HAP-1 (cell line): ENCODE measurements at regions not wholly inside any gene's neighbourhood (a gene's known extent, or its start where the extent isn't known, plus 50 kb on each side); places are given as distances from the start of the nearest gene placed in this dataset.

Experiments used
- DNase-seq, 2 experiments: peaks; one replicate each; pipeline ENCODE4 v3.0.0-alpha.2; 2016 to 2020; ENCODE audit warnings: low spot score in 2 of 2
- H3K27me3 ChIP-seq: fragments of 250-450 bp; sonication (Bioruptor Pico); 2 replicates; pipeline ENCODE4 v1.5.1; 2020; ENCODE audit warnings: low read depth, mild to moderate bottlenecking, moderate library complexity
- H3K36me3 ChIP-seq: fragments of 250-450 bp; sonication (Bioruptor Pico); replicated peaks from 2 replicates; pipeline ENCODE4 v1.5.1; 2020; ENCODE audit warnings: mild to moderate bottlenecking
- H3K4me1 ChIP-seq: fragments of 250-450 bp; sonication (Bioruptor Pico); 2 replicates; pipeline ENCODE4 v1.5.1; 2020; ENCODE audit warnings: mild to moderate bottlenecking
- H3K4me3 ChIP-seq: fragments of 250-450 bp; sonication (Bioruptor Pico); 2 replicates; pipeline ENCODE4 v1.5.1; 2020; ENCODE audit warnings: mild to moderate bottlenecking, moderate library complexity
- H3K9me3 ChIP-seq: fragments of 250-450 bp; sonication (Bioruptor Pico); 2 replicates; pipeline ENCODE4 v1.5.1; 2020; ENCODE audit warnings: mild to moderate bottlenecking, moderate library complexity
- in situ Hi-C: fragments of 300-500 bp; cut with MboI; formaldehyde crosslinking; loops from 3 replicates; pipeline ENCODE4 v1.14.3; 2020; ENCODE audit warnings: low sequenced_read_pairs, inconsistent platforms, mixed read lengths

DNA sequence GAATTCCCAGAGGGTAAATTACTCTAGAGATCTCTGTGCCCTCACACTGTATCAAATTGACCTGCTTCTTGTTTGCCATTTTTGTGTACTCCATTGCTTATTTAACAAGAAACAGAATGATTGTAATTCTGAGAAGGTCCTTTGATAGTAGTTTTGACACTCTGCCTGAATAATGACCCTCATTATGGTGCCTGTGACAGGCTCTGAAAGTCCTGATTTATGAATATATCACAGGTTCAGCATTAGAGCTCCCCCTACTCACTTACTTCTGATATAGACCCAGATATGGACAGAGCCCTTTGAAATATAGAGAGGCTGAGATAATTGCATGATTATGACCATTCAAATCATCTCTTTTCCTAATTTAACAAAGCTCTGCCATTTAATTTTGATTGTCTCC is 465.2 kb downstream of the MDFIC start:
- H3K36me3 ChIP-seq = no peaks in the 10 kb centered on the region
- in situ Hi-C loops = no loop called here
- no peaks in the 10 kb centered on the region; the same call in none of the 2 replicates for H3K27me3 ChIP-seq
- peak in 1 of 2 experiments; percentile 9 for DNase-seq
- no peaks in the 10 kb centered on the region for H3K9me3 ChIP-seq
- no peaks in the 10 kb centered on the region for H3K4me1 ChIP-seq
- no peak overlapping the region for H3K4me3 ChIP-seq

DNA sequence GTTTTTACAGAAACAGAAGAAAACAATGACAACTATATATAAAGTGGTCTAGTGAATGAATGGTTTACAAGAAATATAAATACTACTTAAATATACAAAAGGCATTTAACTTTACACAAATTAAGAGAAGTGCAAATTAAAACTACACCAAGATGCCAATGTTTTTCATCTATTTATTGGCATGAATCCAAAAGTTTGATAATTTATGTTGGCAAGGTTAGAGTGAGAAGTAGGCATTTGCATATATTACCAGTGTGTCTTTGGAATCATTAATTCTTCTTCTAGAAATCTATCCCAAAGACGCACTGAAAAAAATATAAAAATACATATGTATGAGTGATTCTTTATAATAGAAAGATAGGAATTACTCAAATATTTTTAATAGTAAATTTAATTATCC is 457.4 kb downstream of the MDFIC start:
- no peaks in the 10 kb centered on the region for H3K27me3 ChIP-seq
- no peaks in the 10 kb centered on the region for H3K4me1 ChIP-seq
- H3K9me3 ChIP-seq = no peaks in the 10 kb centered on the region
- no peak overlapping the region for H3K4me3 ChIP-seq
- no peak for DNase-seq
- no peaks in the 10 kb centered on the region for H3K36me3 ChIP-seq
- in situ Hi-C loops = no loop called here

DNA sequence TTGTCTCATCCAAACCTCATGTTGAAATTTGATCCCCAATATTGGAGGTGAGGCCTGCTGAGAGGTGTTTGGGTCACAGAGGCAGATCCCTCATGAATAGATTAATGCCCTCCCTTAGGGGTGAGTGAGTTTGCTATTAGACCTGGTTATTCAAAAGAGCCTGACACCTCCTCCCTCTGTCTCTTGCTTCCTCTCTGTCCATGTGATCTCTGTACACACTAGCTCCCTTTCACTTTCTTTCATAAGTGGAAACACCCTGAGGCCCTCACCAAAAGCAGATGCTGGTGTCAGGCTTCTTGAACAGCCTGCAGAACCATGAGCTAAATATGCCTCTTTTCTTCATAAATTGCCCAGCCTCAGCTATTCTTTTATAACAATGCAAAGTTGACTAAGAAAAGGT is 447.1 kb downstream of the MDFIC start:
- DNase-seq = no peak
- in situ Hi-C loops = no loop called here
- H3K4me1 ChIP-seq = no peaks in the 10 kb centered on the region
- H3K9me3 ChIP-seq = no peaks in the 10 kb centered on the region
- no peak overlapping the region for H3K4me3 ChIP-seq
- H3K36me3 ChIP-seq = no peaks in the 10 kb centered on the region
- H3K27me3 ChIP-seq = no peaks in the 10 kb centered on the region

DNA sequence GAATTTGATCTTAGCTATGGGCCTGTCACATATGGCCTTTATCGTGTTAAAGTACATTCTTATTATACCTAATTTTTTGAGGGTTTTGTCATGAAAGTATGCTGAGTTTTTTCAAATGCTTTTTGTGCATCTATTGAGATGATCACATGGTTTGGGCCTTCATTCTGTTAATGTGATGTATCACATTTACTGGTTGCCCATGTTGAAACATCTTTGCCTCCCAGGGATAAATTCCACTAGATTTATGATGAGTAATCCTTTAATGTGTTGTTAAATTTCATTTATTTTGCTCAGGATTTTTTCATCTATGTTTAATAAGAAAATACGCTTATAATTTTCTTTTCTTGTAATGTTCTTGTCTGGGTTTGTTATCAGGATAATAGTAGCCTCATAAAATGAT is 442.0 kb downstream of the MDFIC start:
- Histone ChIP-seq H3K36me3 (no peaks in the 10 kb centered on the region), H3K4me1 (no peaks in the 10 kb centered on the region), H3K4me3 (no peak overlapping the region), H3K9me3 (no peaks in the 10 kb centered on the region), H3K27me3 (no peaks in the 10 kb centered on the region)
- in situ Hi-C loops = no loop called here
- no peak for DNase-seq

DNA sequence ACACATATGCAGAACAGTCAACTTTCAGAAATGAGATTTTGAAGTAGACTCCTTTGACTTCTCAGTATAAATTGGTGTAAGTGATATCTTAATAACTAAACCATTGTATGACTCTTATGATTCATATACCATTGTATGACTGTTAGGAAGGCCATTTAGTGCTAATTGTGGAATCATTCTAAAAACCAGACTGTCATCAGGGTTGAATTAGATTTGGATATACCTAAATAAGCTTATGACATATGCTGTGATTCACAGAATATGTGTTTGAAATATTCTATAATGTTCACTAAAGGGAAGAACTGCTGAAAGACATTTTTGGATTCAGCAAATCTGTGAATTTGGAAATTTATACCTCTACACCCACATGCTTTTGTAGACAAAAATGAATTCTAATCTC is 438.1 kb downstream of the MDFIC start:
- no peak for DNase-seq
- no peaks in the 10 kb centered on the region for H3K9me3 ChIP-seq
- in situ Hi-C loops = no loop called here
- H3K27me3 ChIP-seq = no peaks in the 10 kb centered on the region
- H3K4me1 ChIP-seq = no peaks in the 10 kb centered on the region
- no peaks in the 10 kb centered on the region for H3K36me3 ChIP-seq
- no peak overlapping the region for H3K4me3 ChIP-seq

DNA sequence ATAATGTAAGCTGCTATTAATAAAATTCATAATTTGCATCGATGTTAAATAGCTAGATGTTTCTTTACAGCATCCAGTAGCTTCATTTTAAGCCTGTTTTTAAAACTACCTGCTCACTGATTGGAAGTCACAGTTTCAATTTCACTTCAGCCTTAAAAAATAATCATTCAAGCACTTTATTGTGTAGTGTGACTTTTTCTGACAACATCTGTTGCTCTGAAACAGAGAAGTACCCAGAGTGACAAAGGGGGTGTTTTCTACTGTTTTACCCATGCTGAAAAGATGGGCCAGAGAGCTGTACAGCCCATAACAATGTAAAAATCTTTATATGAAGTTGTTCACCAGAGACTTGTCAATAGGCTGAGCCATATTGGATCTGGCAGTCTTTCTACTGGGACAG is 437.2 kb downstream of the MDFIC start:
- Histone ChIP-seq H3K27me3 (no peaks in the 10 kb centered on the region), H3K4me3 (no peak overlapping the region), H3K9me3 (no peaks in the 10 kb centered on the region), H3K36me3 (no peaks in the 10 kb centered on the region), H3K4me1 (no peaks in the 10 kb centered on the region)
- DNase-seq = no peak
- in situ Hi-C loops = no loop called here

DNA sequence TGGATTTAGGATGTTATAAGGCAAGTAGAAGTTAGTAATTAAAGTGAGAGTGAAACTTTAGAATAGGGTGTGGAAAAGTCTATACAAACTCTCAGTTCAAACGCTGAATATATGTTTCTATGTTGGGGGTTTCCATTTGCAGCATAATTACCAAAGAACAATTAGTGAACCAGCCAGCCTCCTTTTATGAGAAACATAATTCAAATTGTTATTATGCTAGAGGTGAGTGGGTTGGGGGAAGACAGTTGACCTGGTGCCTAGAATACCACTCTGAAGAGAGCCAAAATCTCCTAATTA is 435.8 kb downstream of the MDFIC start:
- H3K9me3 ChIP-seq = no peaks in the 10 kb centered on the region
- DNase-seq = no peak
- in situ Hi-C loops = no loop called here
- H3K27me3 ChIP-seq = peaks cover 2% of the 10 kb centered on the region; the same call in 1 of the 2 replicates
- H3K4me3 ChIP-seq = no peak overlapping the region
- H3K36me3 ChIP-seq = no peaks in the 10 kb centered on the region
- no peaks in the 10 kb centered on the region for H3K4me1 ChIP-seq

DNA sequence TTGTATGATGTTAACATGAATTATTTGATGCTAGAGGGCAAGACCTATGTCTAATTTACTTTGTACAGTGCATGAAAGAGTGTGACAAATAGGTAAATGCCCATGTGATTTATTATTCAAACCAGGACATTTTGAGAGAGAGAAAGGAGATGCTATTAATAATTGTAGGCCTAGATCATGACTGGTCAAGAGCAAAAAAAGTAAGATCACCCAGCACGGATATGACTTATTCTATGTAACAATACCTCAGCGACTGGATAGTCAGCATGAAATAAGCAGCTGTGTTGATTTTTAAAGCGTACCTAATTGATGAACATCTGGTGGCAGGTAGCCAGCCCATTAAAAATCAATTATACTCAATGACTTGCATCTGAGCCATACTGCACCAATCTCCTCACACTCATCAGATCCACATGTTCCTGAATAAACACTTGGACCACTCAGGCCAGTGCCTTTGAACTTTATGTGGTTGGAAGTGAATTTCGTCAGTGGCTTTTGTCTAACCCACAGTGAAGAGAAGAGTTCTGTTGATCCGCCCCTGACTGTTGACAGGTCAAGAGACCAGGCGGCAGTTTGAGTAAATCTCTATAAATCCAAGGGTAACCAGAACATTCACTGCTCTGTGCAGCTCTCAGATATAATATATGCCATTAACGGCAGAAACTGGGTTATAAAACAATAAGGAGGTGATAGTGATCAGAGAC is 435.3 kb downstream of the MDFIC start:
- H3K27me3 ChIP-seq = peaks cover 2% of the 10 kb centered on the region; the same call in 1 of the 2 replicates
- no peak for DNase-seq
- H3K9me3 ChIP-seq = no peaks in the 10 kb centered on the region
- in situ Hi-C loops = no loop called here
- no peak overlapping the region for H3K4me3 ChIP-seq
- no peaks in the 10 kb centered on the region for H3K4me1 ChIP-seq
- H3K36me3 ChIP-seq = no peaks in the 10 kb centered on the region

DNA sequence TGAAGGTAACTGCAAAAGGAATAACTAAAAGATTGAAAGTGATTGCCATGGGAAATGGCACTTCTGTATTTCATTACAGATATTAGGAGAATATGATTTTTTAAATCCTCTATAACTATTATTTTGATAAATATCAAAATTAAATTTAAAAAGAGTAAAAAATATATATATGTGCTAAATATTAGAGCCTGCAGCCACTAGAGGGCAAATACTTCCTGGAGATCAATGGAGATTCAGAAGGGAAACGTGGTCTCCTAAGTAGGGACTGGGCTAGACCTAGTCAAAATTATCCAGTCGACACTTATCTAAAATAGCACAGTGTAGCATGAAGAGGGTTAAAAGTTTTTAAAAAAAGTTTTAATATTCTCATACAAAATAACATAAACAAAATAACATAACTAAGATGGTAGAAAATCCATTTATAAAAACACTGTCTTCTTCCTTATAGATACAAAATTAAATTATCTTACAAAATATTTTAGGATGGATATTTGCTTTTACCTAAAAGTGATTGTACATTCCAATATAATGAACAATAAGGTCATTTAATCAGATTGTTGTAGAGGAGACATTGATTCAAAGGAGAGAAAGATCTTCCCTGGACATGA is 434.3 kb downstream of the MDFIC start:
- Histone ChIP-seq H3K36me3 (no peaks in the 10 kb centered on the region), H3K27me3 (peaks cover 2% of the 10 kb centered on the region; the same call in 1 of the 2 replicates), H3K9me3 (no peaks in the 10 kb centered on the region), H3K4me1 (no peaks in the 10 kb centered on the region), H3K4me3 (no peak overlapping the region)
- in situ Hi-C loops = no loop called here
- no peak for DNase-seq

DNA sequence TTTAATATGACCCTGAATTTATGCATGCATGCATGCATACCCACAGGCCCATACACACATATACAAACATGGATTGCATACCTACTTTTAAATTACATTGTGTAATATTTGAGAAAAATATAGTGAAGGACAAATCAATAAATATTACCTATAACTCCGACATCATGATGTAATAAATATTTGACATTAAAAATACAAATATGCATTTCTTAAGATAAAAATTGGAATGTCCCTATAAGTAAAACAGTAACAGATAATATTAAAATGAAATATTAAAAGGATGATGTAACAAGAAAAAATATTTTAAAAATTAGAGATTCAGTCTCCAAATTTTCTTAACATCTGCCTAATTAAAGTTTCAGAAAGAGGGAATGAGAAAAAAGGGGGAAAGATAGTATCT is 433.0 kb downstream of the MDFIC start:
- no peaks in the 10 kb centered on the region for H3K4me1 ChIP-seq
- in situ Hi-C loops = no loop called here
- no peak overlapping the region for H3K4me3 ChIP-seq
- H3K9me3 ChIP-seq = no peaks in the 10 kb centered on the region
- peaks cover 2% of the 10 kb centered on the region; the same call in 1 of the 2 replicates for H3K27me3 ChIP-seq
- H3K36me3 ChIP-seq = no peaks in the 10 kb centered on the region
- no peak for DNase-seq

DNA sequence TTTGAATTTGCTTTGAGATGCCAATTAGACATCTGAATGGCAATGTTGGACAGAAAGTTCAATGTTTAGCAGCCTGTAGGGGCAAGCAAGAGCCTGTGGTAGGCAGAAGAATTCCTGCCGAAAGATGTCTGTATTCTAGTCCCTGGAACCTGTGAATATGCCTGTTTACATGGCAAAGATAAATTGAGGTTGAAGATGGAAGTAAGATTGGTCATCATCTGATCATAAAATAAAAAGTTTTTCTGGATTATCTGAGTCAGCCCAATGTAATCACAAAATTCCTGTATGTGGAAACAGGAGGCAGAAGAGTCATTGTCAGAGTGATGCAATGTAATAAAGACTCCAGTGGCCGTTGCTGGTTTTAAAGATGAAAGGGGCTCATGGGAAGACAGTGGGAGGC is 430.5 kb downstream of the MDFIC start:
- DNase-seq = no peak
- H3K36me3 ChIP-seq = no peaks in the 10 kb centered on the region
- no peak overlapping the region for H3K4me3 ChIP-seq
- in situ Hi-C loops = no loop called here
- H3K4me1 ChIP-seq = no peaks in the 10 kb centered on the region
- H3K9me3 ChIP-seq = no peaks in the 10 kb centered on the region
- peaks cover 6% of the 10 kb centered on the region; the same call in 1 of the 2 replicates for H3K27me3 ChIP-seq

DNA sequence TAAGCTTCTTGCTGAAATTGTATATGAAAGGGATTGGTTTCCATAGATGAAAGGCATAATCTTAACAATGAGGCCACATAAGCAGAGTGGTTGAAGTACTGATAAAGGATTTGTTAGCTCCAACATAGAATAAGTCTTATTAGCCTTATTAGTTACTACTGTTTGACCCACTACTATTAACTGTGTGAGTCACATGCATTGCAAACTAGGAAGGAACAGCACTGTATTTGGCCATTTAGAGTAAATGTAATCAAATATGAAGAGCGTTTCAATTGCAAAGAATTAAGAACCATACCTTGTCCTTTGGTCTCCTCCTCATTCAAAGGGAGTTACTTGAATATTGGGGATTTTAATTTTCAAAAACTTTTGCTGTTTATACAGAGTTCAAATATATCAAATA is 428.9 kb downstream of the MDFIC start:
- no peaks in the 10 kb centered on the region for H3K4me1 ChIP-seq
- in situ Hi-C loops = no loop called here
- H3K9me3 ChIP-seq = no peaks in the 10 kb centered on the region
- no peak overlapping the region for H3K4me3 ChIP-seq
- no peak for DNase-seq
- H3K36me3 ChIP-seq = no peaks in the 10 kb centered on the region
- peaks cover 10% of the 10 kb centered on the region; the same call in 1 of the 2 replicates for H3K27me3 ChIP-seq

DNA sequence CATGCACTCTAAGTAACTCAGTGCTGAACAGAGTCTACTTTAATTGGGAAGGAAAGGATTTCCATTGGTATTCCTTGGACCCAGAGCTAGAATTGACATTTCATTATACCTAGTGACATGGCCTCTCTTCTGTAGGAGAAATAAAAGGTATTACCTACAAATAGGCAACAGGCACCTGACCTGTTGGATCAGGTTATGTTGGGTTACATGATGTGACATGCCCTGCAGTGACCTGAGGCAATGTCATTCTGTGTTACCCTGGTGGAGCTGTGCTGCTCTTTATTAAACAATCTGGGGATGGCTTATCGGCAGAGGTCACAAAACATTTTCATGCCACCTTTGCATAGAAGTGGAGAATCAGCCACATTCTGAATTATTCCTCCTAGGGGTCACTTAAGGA is 427.7 kb downstream of the MDFIC start:
- H3K4me1 ChIP-seq = no peaks in the 10 kb centered on the region
- H3K36me3 ChIP-seq = no peaks in the 10 kb centered on the region
- peaks cover 10% of the 10 kb centered on the region; the same call in 1 of the 2 replicates for H3K27me3 ChIP-seq
- no peak overlapping the region for H3K4me3 ChIP-seq
- no peak for DNase-seq
- in situ Hi-C loops = no loop called here
- no peaks in the 10 kb centered on the region for H3K9me3 ChIP-seq

DNA sequence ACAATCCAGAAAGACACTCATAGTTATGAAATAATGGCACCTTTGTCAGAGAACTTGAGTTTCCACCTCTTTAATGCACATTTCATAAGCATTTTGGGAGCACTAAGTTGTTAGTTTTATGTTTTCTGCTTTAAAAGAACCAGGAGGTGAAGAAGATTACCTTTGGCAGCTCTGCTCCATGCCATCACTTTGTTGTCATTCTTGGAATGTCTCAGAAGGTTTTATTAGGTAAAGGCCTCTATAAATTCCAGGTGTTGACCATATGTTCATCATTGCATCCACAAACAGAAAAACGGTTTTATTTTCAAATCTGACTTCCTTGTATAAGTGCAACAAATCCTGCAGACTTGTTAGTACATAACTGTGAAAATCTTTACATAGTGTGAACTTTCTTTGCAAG is 424.8 kb downstream of the MDFIC start:
- peaks cover 7% of the 10 kb centered on the region; the same call in 1 of the 2 replicates for H3K27me3 ChIP-seq
- no peak for DNase-seq
- in situ Hi-C loops = no loop called here
- no peaks in the 10 kb centered on the region for H3K4me1 ChIP-seq
- no peaks in the 10 kb centered on the region for H3K9me3 ChIP-seq
- no peak overlapping the region for H3K4me3 ChIP-seq
- H3K36me3 ChIP-seq = no peaks in the 10 kb centered on the region

DNA sequence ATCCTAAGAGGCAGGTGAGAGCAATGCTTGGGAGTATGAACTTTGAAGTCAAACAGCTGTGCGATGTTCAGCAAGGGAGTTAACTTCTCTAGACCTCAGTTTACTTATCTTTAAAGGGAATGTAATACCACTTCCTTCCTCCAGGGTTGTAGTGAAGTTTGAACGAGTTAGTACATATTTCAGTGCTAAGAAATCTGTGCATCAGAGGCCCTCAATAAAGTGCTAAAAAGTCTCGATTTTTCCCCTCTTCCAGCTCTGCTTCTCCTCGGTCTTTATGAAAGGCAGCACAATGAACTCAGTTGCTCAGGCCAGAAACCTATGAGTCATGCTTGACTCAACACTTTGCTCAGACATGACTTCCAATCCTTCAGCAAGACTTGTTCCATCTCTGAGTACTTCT is 418.9 kb downstream of the MDFIC start:
- in situ Hi-C loops = no loop called here
- no peak for DNase-seq
- no peak overlapping the region for H3K4me3 ChIP-seq
- H3K36me3 ChIP-seq = no peaks in the 10 kb centered on the region
- H3K9me3 ChIP-seq = no peaks in the 10 kb centered on the region
- H3K27me3 ChIP-seq = no peaks in the 10 kb centered on the region
- no peaks in the 10 kb centered on the region for H3K4me1 ChIP-seq
